Esophagus muscularis mucosa (tissue), 4 donors: ENCODE measurements at regions not wholly inside any gene's neighbourhood (a gene's known extent, or its start where the extent isn't known, plus 50 kb on each side); places are given as distances from the start of the nearest gene placed in this dataset.

ENCODE experiments used
- CTCF ChIP-seq, 3 experiments: fragments of 200-600 bp in 2 of 3; fragments of 450-650 bp in 1 of 3; sonication (generic) in 2 of 3; IDR thresholded peaks; one replicate each; pipeline ENCODE4 v1.5.1; 2017 to 2019; ENCODE audit warnings: antibody characterized with exemption in 3 of 3, mild to moderate bottlenecking in 2 of 3, moderate library complexity in 1 of 3
- EP300 ChIP-seq: sonication (generic); formaldehyde crosslinking; IDR thresholded peaks from one replicate; pipeline ENCODE4 v1.6.1; 2017; ENCODE audit warnings: antibody characterized with exemption
- POLR2A ChIP-seq: fragments of 450-650 bp; IDR thresholded peaks from one replicate; pipeline ENCODE4 v1.6.1; 2017; ENCODE audit warnings: antibody characterized with exemption, moderate library complexity, mild to moderate bottlenecking, low read depth
- POLR2AphosphoS5 ChIP-seq, 2 donors: sonication (generic); formaldehyde crosslinking; IDR thresholded peaks; one replicate each; pipeline ENCODE4 v1.6.1; 2017; ENCODE audit warnings: antibody characterized with exemption in 2 of 2

GRCh38 chr1:5645929-5646328 is 346.3 kb downstream of the NPHP4 start:
- TF ChIP-seq POLR2AphosphoS5 (IDR thresholded peaks at IDR 0.05) = no peak
- TF ChIP-seq CTCF (IDR thresholded peaks at IDR 0.05) = no peak
- no peak for TF ChIP-seq POLR2A
- TF ChIP-seq EP300 = no peak
